ENCODE measurements at regions not wholly inside any gene's neighbourhood (a gene's known extent, or its start where the extent isn't known, plus 50 kb on each side); places are given as distances from the start of the nearest gene placed in this dataset.
"Not testable (repeated sequence)": the region's sequence is repeated elsewhere in the genome, so short reads cannot be mapped to it uniquely, and the experiment has no call there.

- no peak for DNase-seq
These were observed 95.6 kb upstream of the DMRT1 start for GRCh38 chr9:745761-746380.

DNA sequence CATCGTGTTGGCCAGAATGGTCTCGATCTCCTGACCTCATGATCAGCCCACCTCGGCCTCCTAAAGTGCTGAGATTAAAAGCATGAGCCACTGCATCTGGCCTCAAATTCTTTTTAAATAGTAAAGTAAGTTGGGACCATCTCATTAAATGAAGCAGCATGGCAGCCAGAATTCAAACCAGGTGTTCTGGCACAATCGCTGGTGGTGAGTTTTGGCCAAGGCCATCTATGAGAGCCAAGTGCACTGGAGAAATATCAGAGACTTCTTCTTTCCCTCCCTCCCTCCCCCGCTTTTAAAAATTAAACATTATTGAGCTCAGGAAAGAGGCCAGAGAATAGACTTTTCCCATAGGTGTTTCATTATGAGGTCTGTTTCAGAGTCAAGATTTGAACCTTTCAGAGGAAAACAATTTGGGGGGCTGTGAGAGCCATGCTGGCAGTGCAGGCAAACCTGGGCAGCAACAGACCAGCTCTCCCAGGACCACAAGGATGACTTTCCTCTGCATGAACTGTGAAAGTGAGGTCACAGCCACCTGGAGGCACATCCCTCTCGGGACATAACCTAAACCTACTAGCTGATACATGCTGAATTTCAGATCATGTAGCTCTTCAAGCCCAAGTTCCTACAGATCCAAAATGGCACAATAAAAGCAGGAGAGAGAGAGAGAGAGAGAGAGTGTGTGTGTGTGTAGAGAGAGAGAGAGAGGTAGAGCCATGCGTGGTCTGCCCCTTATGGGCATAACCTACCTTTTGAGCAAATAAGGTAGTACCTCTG is 94.6 kb upstream of the DMRT1 start:
- no peak for DNase-seq

DNA sequence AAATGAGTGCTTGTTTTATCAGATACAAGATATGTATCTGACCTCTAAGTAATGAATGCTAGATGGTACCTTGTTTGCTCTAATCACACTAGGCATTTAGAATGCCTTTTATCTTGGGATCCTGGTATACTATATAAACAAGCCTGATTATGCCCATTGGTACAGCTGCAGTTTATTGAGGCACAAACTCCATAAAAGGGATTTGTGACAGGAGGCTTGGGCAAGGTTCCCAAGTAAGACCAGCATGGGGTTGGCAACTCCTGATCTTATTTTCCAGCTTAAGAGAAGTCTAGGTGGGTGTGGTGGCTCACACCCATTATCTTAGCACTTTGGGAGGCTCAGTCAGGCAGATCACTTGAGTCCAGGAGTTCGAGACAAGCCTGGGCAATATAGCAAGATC is 93.9 kb upstream of the DMRT1 start:
- DNase-seq = no peak

GRCh38 chr9:748861-749497 is 92.5 kb upstream of the DMRT1 start:
- no peak for DNase-seq

DNA sequence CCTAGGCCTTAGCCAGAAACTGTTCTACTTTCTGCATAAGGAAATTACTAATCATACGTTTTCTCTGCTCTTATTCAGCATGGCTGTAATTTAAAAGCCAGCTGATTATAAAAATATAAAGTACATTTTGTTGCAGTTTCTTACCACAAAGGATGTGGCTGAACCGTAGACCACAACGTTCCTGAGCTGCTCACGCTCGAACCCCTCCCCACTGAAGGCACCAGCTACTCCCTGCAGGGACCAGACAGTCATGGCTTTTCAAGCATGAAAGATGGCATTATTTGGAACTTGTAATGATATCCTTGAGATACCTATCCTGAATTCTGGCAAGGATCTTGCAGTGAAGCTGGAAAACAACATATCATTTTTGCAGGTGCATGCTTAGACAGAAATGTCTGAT is 91.8 kb upstream of the DMRT1 start:
- DNase-seq = no peak

DNA sequence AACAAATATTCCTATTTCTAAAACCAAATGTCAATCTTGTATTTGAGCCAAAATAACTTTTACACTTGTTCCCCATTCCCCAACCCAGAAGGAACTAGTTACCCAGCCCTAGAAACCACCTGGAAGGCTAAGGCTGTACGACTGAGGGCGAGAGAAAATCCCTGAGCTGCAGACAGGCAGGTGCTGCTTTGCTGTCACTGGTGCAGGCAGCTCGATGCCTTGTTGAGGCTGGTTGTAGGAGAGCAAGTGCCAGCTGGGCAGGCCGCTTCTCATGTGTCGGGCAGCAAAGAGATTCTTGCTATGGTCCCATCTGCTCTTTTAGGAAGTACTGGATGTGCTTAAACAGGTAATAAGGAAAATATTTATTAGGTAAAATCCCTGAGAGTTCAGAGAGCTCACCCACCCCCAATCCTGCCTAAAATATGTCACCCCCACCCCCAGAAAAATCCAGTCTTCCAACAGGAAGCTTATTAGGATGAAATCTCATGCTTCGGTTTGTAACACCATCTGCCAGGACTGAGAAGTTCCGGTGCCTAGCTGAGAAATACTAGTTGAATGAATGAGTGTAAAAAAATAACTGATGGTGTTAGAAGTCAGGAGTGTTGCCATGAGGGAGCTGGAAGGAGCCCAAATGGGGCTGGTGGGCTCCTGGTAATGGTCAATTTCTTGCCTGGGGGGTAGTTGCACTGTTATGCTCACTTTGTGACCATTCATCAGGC is 91.1 kb upstream of the DMRT1 start:
- no peak for DNase-seq

- DNase-seq = peak; percentile 60
These were observed 90.1 kb upstream of the DMRT1 start for GRCh38 chr9:751137-752051.

GRCh38 chr9:752201-752600 is 89.3 kb upstream of the DMRT1 start:
- DNase-seq = no peak

DNA sequence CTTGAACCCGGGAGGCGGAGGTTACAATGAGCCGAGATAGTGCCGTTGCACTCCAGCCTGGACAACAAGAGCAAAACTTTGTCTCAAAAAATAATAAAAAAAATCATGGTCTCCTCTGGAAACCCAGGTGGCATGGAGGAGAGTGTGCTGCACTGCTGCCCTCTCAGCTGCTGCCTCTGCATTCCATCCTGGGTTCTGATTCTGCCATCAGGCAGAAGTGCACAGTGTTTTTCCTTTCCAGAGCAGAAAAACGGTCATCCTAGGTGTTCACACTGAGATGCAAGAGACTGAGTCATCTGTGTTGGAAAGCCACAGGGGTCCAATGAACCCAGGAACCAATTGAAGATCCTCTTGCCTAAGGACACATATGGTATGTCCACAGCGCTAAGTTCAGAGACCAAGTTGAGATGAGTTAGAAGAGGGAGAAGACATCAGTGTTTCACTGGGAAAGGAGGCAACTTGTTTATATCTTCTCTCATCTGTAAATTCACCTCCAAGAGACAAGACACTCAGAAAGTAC is 88.8 kb upstream of the DMRT1 start:
- no peak for DNase-seq

- not testable (repeated sequence) for DNase-seq
These were observed 87.8 kb upstream of the DMRT1 start for GRCh38 chr9:753734-754133.

GRCh38 chr9:754150-754931 is 87.2 kb upstream of the DMRT1 start:
- no peak for DNase-seq

DNA sequence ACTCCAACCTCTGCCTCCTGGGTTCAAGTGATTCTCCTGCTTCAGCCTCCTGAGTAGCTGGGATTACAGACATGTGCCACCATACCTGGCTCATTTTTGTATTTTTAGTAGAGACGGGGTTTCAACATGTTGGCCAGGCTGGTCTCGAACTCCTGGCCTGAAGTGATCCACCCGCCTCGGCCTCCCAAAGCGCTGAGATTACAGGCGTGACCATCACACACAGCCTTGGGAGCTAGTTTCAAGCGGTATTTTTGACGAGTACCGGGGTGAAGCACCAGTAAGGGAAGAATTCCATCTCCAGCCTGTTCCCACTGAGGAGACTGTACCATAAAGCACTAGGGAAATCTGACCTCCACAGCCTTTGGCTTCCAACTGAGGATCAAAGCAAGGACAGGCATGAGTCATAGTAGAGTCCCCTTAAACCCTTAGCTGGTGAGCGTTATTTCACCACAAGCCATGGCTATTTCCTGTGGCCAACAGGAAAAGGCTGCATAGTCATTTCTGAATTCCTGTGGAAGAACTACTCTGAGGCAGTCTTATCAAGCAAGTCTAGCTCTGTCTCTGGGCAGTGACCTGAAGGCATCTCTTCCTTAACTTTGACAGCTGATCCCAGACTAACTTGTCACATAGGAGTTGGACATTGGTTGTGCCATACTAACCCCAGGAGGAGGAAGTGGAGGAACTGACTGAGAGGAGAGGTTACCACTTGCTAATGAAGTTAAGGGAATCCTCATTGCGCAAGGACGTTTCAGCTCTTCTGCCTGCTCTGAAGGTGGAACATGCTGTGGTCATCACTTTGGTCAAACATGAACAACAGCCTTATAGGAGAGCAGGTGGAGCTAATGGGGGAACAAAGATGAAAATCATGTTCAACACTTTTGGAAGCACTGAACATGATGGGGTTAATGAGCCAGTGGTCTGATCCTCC is 85.8 kb upstream of the DMRT1 start:
- no peak for DNase-seq

GRCh38 chr9:757246-757881 is 84.1 kb upstream of the DMRT1 start:
- peak; percentile 20 for DNase-seq

GRCh38 chr9:758146-758545 is 83.4 kb upstream of the DMRT1 start:
- no peak for DNase-seq

DNA sequence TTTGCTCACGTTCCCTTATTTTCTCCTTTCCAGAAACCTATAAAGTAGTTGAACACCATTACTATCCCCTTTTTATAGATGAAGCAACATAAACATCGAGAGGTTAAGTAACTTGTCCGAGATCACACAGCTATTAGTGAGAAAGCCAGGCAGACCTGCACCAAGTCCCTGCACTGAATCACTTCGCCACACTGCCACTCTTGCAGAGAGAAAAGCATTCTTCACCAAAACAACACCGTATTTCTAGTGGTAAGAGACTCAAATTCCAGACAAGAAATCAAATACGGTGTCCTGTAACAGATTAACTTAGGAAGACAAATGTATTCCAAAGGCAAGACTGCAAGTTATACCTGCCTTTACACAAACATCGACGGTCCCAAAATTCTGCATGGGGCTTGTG is 82.0 kb upstream of the DMRT1 start:
- DNase-seq = no peak

- DNase-seq = no peak
These were observed 81.3 kb upstream of the DMRT1 start for GRCh38 chr9:759983-760736.

GRCh38 chr9:761176-761792 is 80.2 kb upstream of the DMRT1 start:
- DNase-seq = no peak
